HepG2 (cell line): ENCODE measurements at regions not wholly inside any gene's neighbourhood (a gene's known extent, or its start where the extent isn't known, plus 50 kb on each side); places are given as distances from the start of the nearest gene placed in this dataset.

ENCODE experiments used
- RAD21 ChIP-seq: fragments of 450-650 bp; formaldehyde crosslinking; IDR thresholded peaks from 2 replicates; pipeline ENCODE4 v1.5.0; 2020; ENCODE audit warnings: mild to moderate bottlenecking
- STAG1 ChIP-seq: sonication (generic); formaldehyde crosslinking; IDR thresholded peaks from 2 replicates; pipeline ENCODE4 v1.4.0; 2020; ENCODE audit warnings: missing genetic modification reagents
- ZBED4 ChIP-seq: sonication (generic); formaldehyde crosslinking; IDR thresholded peaks from 2 replicates; pipeline ENCODE4 v1.4.0; 2020; ENCODE audit warnings: missing genetic modification reagents, borderline replicate concordance
- TF ChIP-seq, protein P1 (sequence below): sonication (generic); formaldehyde crosslinking; conservative IDR thresholded peaks from 2 replicates; pipeline ENCODE4 v1.8.0; 2022; ENCODE audit warnings: mild to moderate bottlenecking, moderate library complexity, missing genetic modification reagents
- TF ChIP-seq, protein P2 (sequence below): sonication (generic); formaldehyde crosslinking; IDR thresholded peaks from 2 replicates; pipeline ENCODE4 v1.8.0; 2022; ENCODE audit warnings: mild to moderate bottlenecking, missing genetic modification reagents
- TF ChIP-seq, protein P3 (sequence below): sonication (generic); formaldehyde crosslinking; IDR thresholded peaks from 2 replicates; pipeline ENCODE4 v1.8.0; 2022; ENCODE audit warnings: missing genetic modification reagents, low read depth, mild to moderate bottlenecking, borderline replicate concordance

GRCh38 chr12:127108360-127109215 lies 1158.4 kb upstream of the TMEM132C start (continued):
- no peak for TF ChIP-seq ZBED4
- peak; percentile 51 for TF ChIP-seq STAG1 (CRISPR knock-in tag)
- TF ChIP-seq, protein P1, sequence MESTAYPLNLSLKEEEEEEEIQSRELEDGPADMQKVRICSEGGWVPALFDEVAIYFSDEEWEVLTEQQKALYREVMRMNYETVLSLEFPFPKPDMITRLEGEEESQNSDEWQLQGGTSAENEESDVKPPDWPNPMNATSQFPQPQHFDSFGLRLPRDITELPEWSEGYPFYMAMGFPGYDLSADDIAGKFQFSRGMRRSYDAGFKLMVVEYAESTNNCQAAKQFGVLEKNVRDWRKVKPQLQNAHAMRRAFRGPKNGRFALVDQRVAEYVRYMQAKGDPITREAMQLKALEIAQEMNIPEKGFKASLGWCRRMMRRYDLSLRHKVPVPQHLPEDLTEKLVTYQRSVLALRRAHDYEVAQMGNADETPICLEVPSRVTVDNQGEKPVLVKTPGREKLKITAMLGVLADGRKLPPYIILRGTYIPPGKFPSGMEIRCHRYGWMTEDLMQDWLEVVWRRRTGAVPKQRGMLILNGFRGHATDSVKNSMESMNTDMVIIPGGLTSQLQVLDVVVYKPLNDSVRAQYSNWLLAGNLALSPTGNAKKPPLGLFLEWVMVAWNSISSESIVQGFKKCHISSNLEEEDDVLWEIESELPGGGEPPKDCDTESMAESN: no peak
- TF ChIP-seq, protein P2, sequence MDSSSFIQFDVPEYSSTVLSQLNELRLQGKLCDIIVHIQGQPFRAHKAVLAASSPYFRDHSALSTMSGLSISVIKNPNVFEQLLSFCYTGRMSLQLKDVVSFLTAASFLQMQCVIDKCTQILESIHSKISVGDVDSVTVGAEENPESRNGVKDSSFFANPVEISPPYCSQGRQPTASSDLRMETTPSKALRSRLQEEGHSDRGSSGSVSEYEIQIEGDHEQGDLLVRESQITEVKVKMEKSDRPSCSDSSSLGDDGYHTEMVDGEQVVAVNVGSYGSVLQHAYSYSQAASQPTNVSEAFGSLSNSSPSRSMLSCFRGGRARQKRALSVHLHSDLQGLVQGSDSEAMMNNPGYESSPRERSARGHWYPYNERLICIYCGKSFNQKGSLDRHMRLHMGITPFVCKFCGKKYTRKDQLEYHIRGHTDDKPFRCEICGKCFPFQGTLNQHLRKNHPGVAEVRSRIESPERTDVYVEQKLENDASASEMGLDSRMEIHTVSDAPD (CRISPR knock-in tag): no peak
- TF ChIP-seq, protein P3, sequence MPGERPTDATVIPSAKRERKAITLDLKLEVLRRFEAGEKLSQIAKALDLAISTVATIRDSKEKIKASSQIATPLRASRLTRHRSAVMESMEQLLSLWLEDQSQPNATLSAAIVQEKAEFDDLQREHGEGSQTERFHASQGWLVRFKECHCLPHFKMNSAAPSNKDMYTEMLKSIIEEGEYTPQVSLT (CRISPR knock-in tag): no peak
- peak; percentile 32; the same call in 1 of the 2 replicates for TF ChIP-seq RAD21 (CRISPR knock-in tag)
